ENCODE measurements at regions not wholly inside any gene's neighbourhood (a gene's known extent, or its start where the extent isn't known, plus 50 kb on each side); places are given as distances from the start of the nearest gene placed in this dataset.

- DNase-seq (no peak), ATAC-seq (ENCODE audit: low FRiP score) (no peak)
- Histone ChIP-seq H3K4me1 (ENCODE audit: control insufficient read depth in 1 of 2, insufficient read depth in 2 of 2, low read length in 2 of 2) (no peaks in the 10 kb centered on the region), H3K36me3 (ENCODE audit: control insufficient read depth in 1 of 2, insufficient read depth in 2 of 2, low read length in 1 of 2) (no peaks in the 10 kb centered on the region), H3K27ac (ENCODE audit: low read depth in 1 of 2, low read length in 2 of 2) (no peak overlapping the region), H3K27me3 (ENCODE audit: control insufficient read depth in 1 of 2, insufficient read depth in 2 of 2, low read length in 1 of 2) (no peaks in the 10 kb centered on the region), H3K9me3 (ENCODE audit: control insufficient read depth, low read length) (no peaks in the 10 kb centered on the region), H3K4me3 (ENCODE audit: low read length in 2 of 2) (no peak overlapping the region)
- intact Hi-C loops (cut with DNase I): no loop called here
- WGBS, 2 donors: 70 to 71% methylated on average over 4 of the region's 4 CpGs
Measured at GRCh38 chr5:10844016-10844415, 83.0 kb upstream of the DAP start.

- intact Hi-C loops (cut with DNase I): no loop called here
- Histone ChIP-seq H3K4me3 (ENCODE audit: low read length in 2 of 2) (no peak overlapping the region), H3K27ac (ENCODE audit: low read depth in 1 of 2, low read length in 2 of 2) (no peak overlapping the region), H3K27me3 (ENCODE audit: control insufficient read depth in 1 of 2, insufficient read depth in 2 of 2, low read length in 1 of 2) (no peaks in the 10 kb centered on the region), H3K4me1 (ENCODE audit: control insufficient read depth in 1 of 2, insufficient read depth in 2 of 2, low read length in 2 of 2) (no peaks in the 10 kb centered on the region), H3K36me3 (ENCODE audit: control insufficient read depth in 1 of 2, insufficient read depth in 2 of 2, low read length in 1 of 2) (no peaks in the 10 kb centered on the region), H3K9me3 (ENCODE audit: control insufficient read depth, low read length) (no peaks in the 10 kb centered on the region)
- ATAC-seq (ENCODE audit: low FRiP score) (no peak), DNase-seq (no peak)
- 83 to 84% methylated on average over 3 of the region's 3 CpGs for whole genome bisulfite sequencing, 2 donors
Measured at GRCh38 chr5:10842823-10843222, 81.8 kb upstream of the DAP start.

GRCh38 chr5:10839916-10840599 lies 79.0 kb upstream of the DAP start:
- Histone ChIP-seq H3K4me1 (ENCODE audit: control insufficient read depth in 1 of 2, insufficient read depth in 2 of 2, low read length in 2 of 2) (no peaks in the 10 kb centered on the region), H3K27me3 (ENCODE audit: control insufficient read depth in 1 of 2, insufficient read depth in 2 of 2, low read length in 1 of 2) (no peaks in the 10 kb centered on the region), H3K27ac (ENCODE audit: low read depth in 1 of 2, low read length in 2 of 2) (no peak overlapping the region), H3K9me3 (ENCODE audit: control insufficient read depth, low read length) (no peaks in the 10 kb centered on the region), H3K4me3 (ENCODE audit: low read length in 2 of 2) (no peak overlapping the region), H3K36me3 (ENCODE audit: control insufficient read depth in 1 of 2, insufficient read depth in 2 of 2, low read length in 1 of 2) (no peaks in the 10 kb centered on the region)
- ATAC-seq (ENCODE audit: low FRiP score): no peak
- DNase-seq: no peak
- WGBS, 2 donors: 85 to 87% methylated on average over 3 of the region's 3 CpGs
- intact Hi-C loops (cut with DNase I): no loop called here

- no peak overlapping the region for H3K27ac ChIP-seq (ENCODE audit: low read depth in 1 of 2, low read length in 2 of 2)
- DNase-seq: no peak
- no peaks in the 10 kb centered on the region for H3K36me3 ChIP-seq (ENCODE audit: control insufficient read depth in 1 of 2, insufficient read depth in 2 of 2, low read length in 1 of 2)
- 67 to 72% methylated on average over 3 of the region's 3 CpGs for WGBS, 2 donors
- H3K9me3 ChIP-seq (ENCODE audit: control insufficient read depth, low read length): no peaks in the 10 kb centered on the region
- H3K4me3 ChIP-seq (ENCODE audit: low read length in 2 of 2): no peak overlapping the region
- intact Hi-C loops (cut with DNase I): no loop called here
- no peak for ATAC-seq (ENCODE audit: low FRiP score)
- H3K4me1 ChIP-seq (ENCODE audit: control insufficient read depth in 1 of 2, insufficient read depth in 2 of 2, low read length in 2 of 2): no peaks in the 10 kb centered on the region
- H3K27me3 ChIP-seq (ENCODE audit: control insufficient read depth in 1 of 2, insufficient read depth in 2 of 2, low read length in 1 of 2): no peaks in the 10 kb centered on the region
Measured at GRCh38 chr5:10839118-10839517, 78.1 kb upstream of the DAP start.

GRCh38 chr5:10838038-10838437 lies 77.0 kb upstream of the DAP start:
- no peak overlapping the region for H3K27ac ChIP-seq (ENCODE audit: low read depth in 1 of 2, low read length in 2 of 2)
- ATAC-seq (ENCODE audit: low FRiP score) (no peak), DNase-seq (no peak)
- no peaks in the 10 kb centered on the region for H3K4me1 ChIP-seq (ENCODE audit: control insufficient read depth in 1 of 2, insufficient read depth in 2 of 2, low read length in 2 of 2)
- H3K4me3 ChIP-seq (ENCODE audit: low read length in 2 of 2): no peak overlapping the region
- H3K36me3 ChIP-seq (ENCODE audit: control insufficient read depth in 1 of 2, insufficient read depth in 2 of 2, low read length in 1 of 2): no peaks in the 10 kb centered on the region
- H3K27me3 ChIP-seq (ENCODE audit: control insufficient read depth in 1 of 2, insufficient read depth in 2 of 2, low read length in 1 of 2): no peaks in the 10 kb centered on the region
- intact Hi-C loops (cut with DNase I): no loop called here
- WGBS, 2 donors: 74 to 76% methylated on average over 5 of the region's 5 CpGs
- no peaks in the 10 kb centered on the region for H3K9me3 ChIP-seq (ENCODE audit: control insufficient read depth, low read length)

GRCh38 chr5:10836986-10837385 lies 76.0 kb upstream of the DAP start:
- no peaks in the 10 kb centered on the region for H3K27me3 ChIP-seq (ENCODE audit: control insufficient read depth in 1 of 2, insufficient read depth in 2 of 2, low read length in 1 of 2)
- H3K27ac ChIP-seq (ENCODE audit: low read depth in 1 of 2, low read length in 2 of 2): no peak overlapping the region
- intact Hi-C loops (cut with DNase I): no loop called here
- 93 to 98% methylated on average over 2 of the region's 2 CpGs for WGBS, 2 donors
- no peaks in the 10 kb centered on the region for H3K36me3 ChIP-seq (ENCODE audit: control insufficient read depth in 1 of 2, insufficient read depth in 2 of 2, low read length in 1 of 2)
- no peaks in the 10 kb centered on the region for H3K4me1 ChIP-seq (ENCODE audit: control insufficient read depth in 1 of 2, insufficient read depth in 2 of 2, low read length in 2 of 2)
- no peak for DNase-seq
- H3K9me3 ChIP-seq (ENCODE audit: control insufficient read depth, low read length): no peaks in the 10 kb centered on the region
- no peak for ATAC-seq (ENCODE audit: low FRiP score)
- no peak overlapping the region for H3K4me3 ChIP-seq (ENCODE audit: low read length in 2 of 2)

- DNase-seq (no peak), ATAC-seq (ENCODE audit: low FRiP score) (no peak)
- WGBS, 2 donors: 83 to 85% methylated on average over 1 of the region's 1 CpG
- intact Hi-C loops (cut with DNase I): no loop called here
- no peaks in the 10 kb centered on the region for H3K4me1 ChIP-seq (ENCODE audit: control insufficient read depth in 1 of 2, insufficient read depth in 2 of 2, low read length in 2 of 2)
- no peak overlapping the region for H3K4me3 ChIP-seq (ENCODE audit: low read length in 2 of 2)
- H3K27ac ChIP-seq (ENCODE audit: low read depth in 1 of 2, low read length in 2 of 2): no peak overlapping the region
- no peaks in the 10 kb centered on the region for H3K27me3 ChIP-seq (ENCODE audit: control insufficient read depth in 1 of 2, insufficient read depth in 2 of 2, low read length in 1 of 2)
- H3K36me3 ChIP-seq (ENCODE audit: control insufficient read depth in 1 of 2, insufficient read depth in 2 of 2, low read length in 1 of 2): no peaks in the 10 kb centered on the region
- no peaks in the 10 kb centered on the region for H3K9me3 ChIP-seq (ENCODE audit: control insufficient read depth, low read length)
Measured at GRCh38 chr5:10834695-10835094, 73.7 kb upstream of the DAP start.

- no peak for DNase-seq
- WGBS, 2 donors: 37 to 38% methylated on average over 5 of the region's 5 CpGs
Measured at GRCh38 chr5:10832987-10833386, 72.0 kb upstream of the DAP start.

GRCh38 chr5:10832421-10832820 lies 71.4 kb upstream of the DAP start:
- Histone ChIP-seq H3K27ac (ENCODE audit: low read depth in 1 of 2, low read length in 2 of 2) (no peak overlapping the region), H3K4me1 (ENCODE audit: control insufficient read depth in 1 of 2, insufficient read depth in 2 of 2, low read length in 2 of 2) (no peaks in the 10 kb centered on the region), H3K36me3 (ENCODE audit: control insufficient read depth in 1 of 2, insufficient read depth in 2 of 2, low read length in 1 of 2) (no peaks in the 10 kb centered on the region), H3K27me3 (ENCODE audit: control insufficient read depth in 1 of 2, insufficient read depth in 2 of 2, low read length in 1 of 2) (no peaks in the 10 kb centered on the region), H3K9me3 (ENCODE audit: control insufficient read depth, low read length) (no peaks in the 10 kb centered on the region), H3K4me3 (ENCODE audit: low read length in 2 of 2) (no peak overlapping the region)
- 96 to 97% methylated on average over 1 of the region's 1 CpG for WGBS, 2 donors
- intact Hi-C loops (cut with DNase I): no loop called here
- DNase-seq: no peak
- no peak for ATAC-seq (ENCODE audit: low FRiP score)

More at GRCh38 chr5:10832987-10833386, 72.0 kb upstream of the DAP start:
- ATAC-seq (ENCODE audit: low FRiP score): no peak
- no peak overlapping the region for H3K4me3 ChIP-seq (ENCODE audit: low read length in 2 of 2)
- no peaks in the 10 kb centered on the region for H3K27me3 ChIP-seq (ENCODE audit: control insufficient read depth in 1 of 2, insufficient read depth in 2 of 2, low read length in 1 of 2)
- no peaks in the 10 kb centered on the region for H3K9me3 ChIP-seq (ENCODE audit: control insufficient read depth, low read length)
- H3K4me1 ChIP-seq (ENCODE audit: control insufficient read depth in 1 of 2, insufficient read depth in 2 of 2, low read length in 2 of 2): no peaks in the 10 kb centered on the region
- intact Hi-C loops (cut with DNase I): no loop called here
- H3K36me3 ChIP-seq (ENCODE audit: control insufficient read depth in 1 of 2, insufficient read depth in 2 of 2, low read length in 1 of 2): no peaks in the 10 kb centered on the region
- no peak overlapping the region for H3K27ac ChIP-seq (ENCODE audit: low read depth in 1 of 2, low read length in 2 of 2)
